ENCODE measurements at regions not wholly inside any gene's neighbourhood (a gene's known extent, or its start where the extent isn't known, plus 50 kb on each side); places are given as distances from the start of the nearest gene placed in this dataset.
A peak's percentile ranks its signal among the peaks of the same experiment; 100 is the strongest.

DNA sequence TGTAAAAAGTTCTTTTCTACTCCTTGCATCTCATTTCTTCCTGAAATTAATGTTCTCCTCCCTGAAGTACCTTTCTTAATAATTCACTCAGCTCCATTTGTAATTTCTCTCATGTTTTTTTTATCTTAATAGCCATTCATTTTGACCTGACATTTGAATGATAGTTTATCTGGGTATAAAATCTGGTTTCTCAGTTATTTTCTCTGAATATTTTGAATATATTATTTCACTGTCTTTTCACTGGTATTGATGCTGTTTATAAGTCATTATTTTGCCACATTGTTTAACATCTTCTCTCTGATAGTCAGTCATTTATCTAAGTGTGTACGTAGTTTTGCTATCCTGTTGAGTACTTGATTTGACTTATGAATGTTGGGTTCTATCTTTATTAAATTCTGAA, 68.8 kb upstream of the ARHGAP18 start:
- Histone ChIP-seq H3K36me3 (ENCODE audit: insufficient read depth, low read length) (no peaks in the 10 kb centered on the region), H3K4me3 (ENCODE audit: low read length) (no peak overlapping the region), H3K27me3 (ENCODE audit: insufficient read depth, low read length) (no peaks in the 10 kb centered on the region), H3K9me3 (ENCODE audit: low read length) (peaks cover 2% of the 10 kb centered on the region), H3K4me1 (ENCODE audit: insufficient read depth, low read length) (no peaks in the 10 kb centered on the region), H2AFZ (ENCODE audit: low read depth, low read length) (no peak overlapping the region)

DNA sequence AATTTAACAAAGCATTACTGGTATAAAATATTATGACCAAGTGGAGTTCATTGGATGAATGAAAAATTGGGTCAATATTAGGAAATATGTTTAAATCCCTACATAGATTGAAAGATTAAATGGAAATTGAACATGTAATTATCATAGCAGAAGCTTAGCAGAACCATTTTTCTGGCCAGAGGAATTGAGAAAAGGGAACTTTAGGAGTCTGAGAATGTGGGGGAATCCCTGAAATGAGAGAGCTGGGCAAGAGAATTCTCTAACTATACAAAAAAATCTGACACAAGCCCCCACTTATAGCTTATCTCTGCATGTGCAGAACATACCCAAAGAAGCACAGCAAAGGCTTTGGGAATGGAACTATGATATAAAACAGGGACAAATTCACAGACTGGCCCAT, 67.4 kb upstream of the ARHGAP18 start:
- H3K36me3 ChIP-seq (ENCODE audit: insufficient read depth, low read length) = no peaks in the 10 kb centered on the region
- H3K27me3 ChIP-seq (ENCODE audit: insufficient read depth, low read length) = peaks cover under 1% of the 10 kb centered on the region
- H3K9me3 ChIP-seq (ENCODE audit: low read length) = peaks cover 2% of the 10 kb centered on the region
- no peak overlapping the region for H3K4me3 ChIP-seq (ENCODE audit: low read length)
- H2AFZ ChIP-seq (ENCODE audit: low read depth, low read length) = no peak overlapping the region
- H3K4me1 ChIP-seq (ENCODE audit: insufficient read depth, low read length) = no peaks in the 10 kb centered on the region

DNA sequence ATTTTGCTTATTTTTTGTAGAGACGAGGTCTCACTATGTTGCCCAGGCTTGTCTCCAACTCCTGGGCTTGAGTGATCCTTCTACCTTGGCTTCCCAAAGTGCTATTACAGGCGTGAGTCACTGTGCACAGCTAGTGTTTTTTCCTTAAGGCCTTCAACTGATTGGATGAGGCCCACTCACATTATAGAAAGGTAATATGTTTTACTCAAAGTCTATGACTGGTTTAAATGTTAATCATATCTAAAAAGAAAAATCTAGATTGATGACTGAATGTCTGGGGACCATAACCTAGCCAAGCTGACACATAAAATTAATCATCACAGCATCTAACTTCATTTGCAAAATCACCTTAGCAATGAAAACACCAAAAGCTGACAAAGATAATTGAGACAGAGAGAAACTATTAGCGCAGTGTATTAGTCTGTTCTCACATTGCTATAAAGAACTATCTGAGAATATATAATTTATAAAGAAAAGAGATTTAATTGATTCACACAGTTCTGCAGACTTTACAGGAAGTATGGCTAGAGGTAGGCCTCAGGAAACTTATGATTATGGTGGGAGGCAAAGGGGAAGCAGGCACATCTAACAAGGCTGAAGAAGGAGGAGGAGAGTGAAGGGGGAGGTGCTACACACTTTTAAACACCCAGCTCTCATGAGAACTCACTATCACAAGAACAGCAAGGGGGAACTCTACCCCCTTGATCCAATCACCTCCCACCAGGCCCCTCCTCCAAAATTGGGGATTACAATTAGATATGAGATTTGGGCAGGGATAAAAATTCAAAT, 66.8 kb upstream of the ARHGAP18 start:
- peaks cover 2% of the 10 kb centered on the region for H3K9me3 ChIP-seq (ENCODE audit: low read length)
- H3K27me3 ChIP-seq (ENCODE audit: insufficient read depth, low read length) = peaks cover 3% of the 10 kb centered on the region
- no peaks in the 10 kb centered on the region for H3K4me1 ChIP-seq (ENCODE audit: insufficient read depth, low read length)
- H3K36me3 ChIP-seq (ENCODE audit: insufficient read depth, low read length) = no peaks in the 10 kb centered on the region
- H2AFZ ChIP-seq (ENCODE audit: low read depth, low read length) = no peak overlapping the region
- H3K4me3 ChIP-seq (ENCODE audit: low read length) = no peak overlapping the region

DNA sequence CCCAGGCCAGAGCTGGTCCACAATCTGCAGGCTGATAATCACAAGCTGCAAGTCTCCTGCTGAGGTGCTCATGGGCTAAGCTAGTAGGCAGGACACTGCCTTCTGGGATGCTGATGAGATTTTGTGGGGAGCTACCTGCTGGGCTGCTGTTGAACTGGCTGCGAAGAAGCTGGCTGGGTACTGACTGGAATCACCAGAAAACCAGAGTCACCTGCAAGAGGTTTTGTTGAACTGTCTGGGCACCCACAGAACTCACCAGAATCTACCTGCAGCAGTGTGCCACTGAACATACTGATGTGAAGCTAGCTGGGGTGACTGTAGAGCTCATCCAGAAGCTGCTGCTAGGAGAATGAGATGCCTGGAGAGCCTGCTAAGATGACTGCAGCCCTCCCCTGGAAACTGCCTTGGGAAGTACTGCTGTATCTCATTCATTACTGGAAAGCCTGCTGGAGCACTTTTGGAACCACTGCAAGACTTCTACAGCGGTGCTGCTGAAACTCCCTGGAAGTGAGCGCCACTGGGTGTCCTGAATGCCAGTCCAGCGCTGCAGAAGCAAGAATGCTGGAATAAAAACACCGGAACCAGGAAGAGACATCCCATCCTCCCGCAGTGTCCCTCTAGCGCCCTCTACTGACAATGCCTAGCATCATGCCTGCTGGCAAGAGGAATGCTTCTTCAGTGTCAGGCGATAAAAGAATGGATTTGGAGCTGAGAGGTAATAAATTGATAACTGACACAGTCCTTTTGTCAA, 64.9 kb upstream of the ARHGAP18 start:
- Histone ChIP-seq H3K36me3 (ENCODE audit: insufficient read depth, low read length) (no peaks in the 10 kb centered on the region), H3K4me3 (ENCODE audit: low read length) (peak overlapping the region; percentile 40)

DNA sequence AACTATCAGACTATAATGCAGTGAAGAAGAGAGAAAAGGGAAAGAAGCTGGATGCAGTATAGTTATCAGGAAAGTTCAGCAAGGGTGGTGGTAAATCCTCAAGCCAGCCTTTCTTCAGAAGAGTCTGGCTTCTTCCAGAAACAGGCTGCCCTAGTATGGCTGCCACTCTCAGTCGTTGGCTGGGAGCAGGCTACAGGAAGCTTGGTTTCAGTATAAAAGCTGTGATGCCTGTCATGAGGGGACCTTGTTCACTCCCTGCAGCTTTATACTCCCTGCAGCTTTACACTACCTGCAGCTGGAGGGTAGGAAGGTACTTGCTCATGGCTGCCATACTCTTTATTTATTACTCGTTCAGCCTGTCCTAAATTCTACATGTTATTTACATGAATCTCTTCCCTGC, 63.3 kb upstream of the ARHGAP18 start:
- no peak overlapping the region for H2AFZ ChIP-seq (ENCODE audit: low read depth, low read length)
- H3K4me1 ChIP-seq (ENCODE audit: insufficient read depth, low read length) = peaks cover 1% of the 10 kb centered on the region
- peaks cover 2% of the 10 kb centered on the region for H3K9me3 ChIP-seq (ENCODE audit: low read length)
- H3K27me3 ChIP-seq (ENCODE audit: insufficient read depth, low read length) = peaks cover 3% of the 10 kb centered on the region
- H3K4me3 ChIP-seq (ENCODE audit: low read length) = no peak overlapping the region
- no peaks in the 10 kb centered on the region for H3K36me3 ChIP-seq (ENCODE audit: insufficient read depth, low read length)

More for the DNA sequence above, 64.9 kb upstream of the ARHGAP18 start:
- Histone ChIP-seq H3K27me3 (ENCODE audit: insufficient read depth, low read length) (peaks cover 3% of the 10 kb centered on the region), H3K4me1 (ENCODE audit: insufficient read depth, low read length) (no peaks in the 10 kb centered on the region), H2AFZ (ENCODE audit: low read depth, low read length) (peak overlapping the region; percentile 73), H3K9me3 (ENCODE audit: low read length) (peaks cover 2% of the 10 kb centered on the region)

DNA sequence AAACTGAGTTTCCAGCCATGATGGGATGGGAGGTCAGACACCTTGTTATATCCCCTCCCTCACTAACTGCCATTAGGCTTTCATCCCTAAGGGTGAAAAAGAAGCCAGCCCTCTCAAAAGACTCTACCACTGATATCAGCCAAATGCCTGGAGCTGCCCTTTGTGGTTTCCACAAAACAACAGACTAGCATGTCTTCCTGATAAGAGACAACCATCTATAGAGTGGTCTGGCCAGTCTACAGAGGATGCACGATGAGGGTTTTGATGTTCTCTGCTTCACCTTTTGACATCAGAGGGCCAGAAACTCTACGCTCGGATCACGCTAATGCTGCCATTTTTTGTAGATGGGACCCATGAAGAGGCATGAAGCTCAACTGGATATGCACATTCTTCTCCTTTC, 61.7 kb upstream of the ARHGAP18 start:
- Histone ChIP-seq H3K36me3 (ENCODE audit: insufficient read depth, low read length) (no peaks in the 10 kb centered on the region), H3K4me3 (ENCODE audit: low read length) (no peak overlapping the region), H2AFZ (ENCODE audit: low read depth, low read length) (no peak overlapping the region), H3K9me3 (ENCODE audit: low read length) (no peaks in the 10 kb centered on the region), H3K4me1 (ENCODE audit: insufficient read depth, low read length) (peaks cover 10% of the 10 kb centered on the region), H3K27me3 (ENCODE audit: insufficient read depth, low read length) (peaks cover 8% of the 10 kb centered on the region)

DNA sequence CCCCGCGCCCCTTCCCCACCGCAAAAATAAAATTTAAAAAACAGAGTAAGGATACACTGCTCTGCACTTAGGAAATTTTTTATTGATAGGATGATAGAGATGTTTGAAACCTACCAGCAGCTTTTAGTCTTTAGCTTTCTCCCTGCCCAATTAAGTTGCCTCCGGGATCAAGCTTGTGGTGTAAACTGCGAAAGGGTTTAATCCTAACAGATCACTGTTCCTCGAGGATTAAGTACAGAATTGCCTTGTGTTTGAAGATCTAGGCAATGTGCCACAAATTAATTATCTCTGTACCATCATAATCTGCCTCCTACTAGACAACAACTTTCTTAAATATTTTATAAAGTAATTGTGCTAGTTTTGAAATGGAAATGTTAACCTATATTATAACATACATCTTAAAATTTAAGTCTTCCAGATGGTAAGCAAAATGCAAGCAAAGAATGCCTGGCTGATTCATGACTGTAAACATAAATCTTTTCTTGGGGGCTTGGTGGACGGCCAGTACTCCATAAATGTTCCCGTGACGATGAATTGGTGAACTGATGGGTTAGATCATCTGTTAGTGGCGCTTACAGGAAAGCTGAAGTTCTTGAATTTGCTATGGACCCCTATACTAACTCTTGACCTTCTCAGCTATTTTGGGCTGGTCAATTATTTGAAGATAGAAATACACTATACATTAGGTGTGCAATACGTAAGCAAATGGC, 58.0 kb upstream of the ARHGAP18 start:
- Histone ChIP-seq H2AFZ (ENCODE audit: low read depth, low read length) (peak overlapping the region; percentile 87), H3K9me3 (ENCODE audit: low read length) (no peaks in the 10 kb centered on the region), H3K4me3 (ENCODE audit: low read length) (peak overlapping the region; percentile 49), H3K36me3 (ENCODE audit: insufficient read depth, low read length) (no peaks in the 10 kb centered on the region), H3K27me3 (ENCODE audit: insufficient read depth, low read length) (peaks cover 28% of the 10 kb centered on the region), H3K4me1 (ENCODE audit: insufficient read depth, low read length) (peaks cover 10% of the 10 kb centered on the region)

DNA sequence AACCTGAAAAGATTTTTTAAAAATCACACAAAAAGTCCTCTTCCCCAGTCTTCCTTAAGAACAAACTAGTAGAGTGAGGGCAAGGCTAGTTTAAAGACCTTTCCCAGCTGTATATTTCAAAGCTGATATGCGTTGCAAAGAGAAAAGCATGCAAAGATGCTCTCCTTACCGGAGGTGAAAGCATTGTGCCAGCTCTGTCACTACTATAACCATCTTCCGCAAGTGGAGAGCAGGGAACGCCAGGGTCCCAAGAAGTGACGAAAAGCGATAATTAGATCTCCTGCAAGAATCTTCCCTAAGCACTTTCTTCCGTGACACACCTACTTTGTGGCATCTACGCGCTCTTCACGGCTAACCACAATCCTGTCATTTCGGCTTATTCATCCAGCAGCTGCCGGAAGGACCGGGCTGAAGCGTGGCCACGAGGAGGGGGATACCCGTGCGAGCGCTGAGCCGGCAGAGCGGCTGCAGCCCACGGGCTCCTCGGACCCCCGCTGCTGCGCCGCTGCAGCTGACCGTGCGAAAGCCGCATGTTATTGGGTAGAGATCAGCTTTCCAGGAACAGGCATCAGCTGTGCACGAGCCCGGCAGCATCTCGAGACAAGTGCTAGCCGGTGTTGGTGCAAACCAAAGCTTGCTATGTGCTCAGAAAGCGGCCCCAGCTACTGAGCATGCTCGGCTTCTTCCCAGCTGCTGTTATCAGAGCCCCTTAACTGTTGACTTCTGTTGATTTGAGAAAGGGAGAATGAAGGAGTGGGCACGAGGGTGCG, 57.2 kb upstream of the ARHGAP18 start:
- Histone ChIP-seq H3K27me3 (ENCODE audit: insufficient read depth, low read length) (peaks cover 25% of the 10 kb centered on the region), H3K4me3 (ENCODE audit: low read length) (peak overlapping the region; percentile 49), H3K4me1 (ENCODE audit: insufficient read depth, low read length) (peaks cover 10% of the 10 kb centered on the region), H2AFZ (ENCODE audit: low read depth, low read length) (peak overlapping the region; percentile 87), H3K9me3 (ENCODE audit: low read length) (no peaks in the 10 kb centered on the region), H3K36me3 (ENCODE audit: insufficient read depth, low read length) (no peaks in the 10 kb centered on the region)

DNA sequence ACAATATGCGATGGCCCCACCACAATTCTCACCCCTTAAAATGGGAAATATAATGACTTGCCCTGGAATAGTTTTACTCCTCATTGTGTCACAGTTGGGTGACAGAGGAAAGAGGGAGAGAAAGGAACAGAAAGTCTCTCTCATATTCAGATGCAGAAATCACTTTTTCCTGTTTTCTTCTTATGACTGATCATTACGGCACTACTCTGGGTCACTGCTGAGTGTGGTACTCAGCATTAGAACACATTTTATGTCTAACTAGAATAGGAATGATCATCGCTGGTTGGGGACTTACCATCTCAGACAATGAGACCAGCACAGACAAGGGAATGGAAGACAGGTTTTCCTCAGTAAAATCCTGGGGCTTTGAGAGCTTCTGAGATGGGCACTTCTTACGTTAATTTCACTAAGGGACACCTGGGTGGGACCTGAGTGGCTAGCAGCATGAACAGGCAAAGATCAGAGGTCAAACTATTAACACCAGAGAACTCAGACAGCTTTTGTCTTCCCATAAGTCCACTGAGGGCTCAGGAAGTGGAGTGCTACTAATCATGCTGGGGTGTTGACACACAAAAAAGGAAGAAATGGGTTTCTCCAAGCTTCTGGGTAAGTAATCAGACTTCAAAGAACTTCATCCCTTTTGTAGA, 54.9 kb upstream of the ARHGAP18 start:
- Histone ChIP-seq H3K9me3 (ENCODE audit: low read length) (no peaks in the 10 kb centered on the region), H3K4me3 (ENCODE audit: low read length) (no peak overlapping the region), H3K36me3 (ENCODE audit: insufficient read depth, low read length) (no peaks in the 10 kb centered on the region), H3K4me1 (ENCODE audit: insufficient read depth, low read length) (peaks cover 10% of the 10 kb centered on the region), H2AFZ (ENCODE audit: low read depth, low read length) (no peak overlapping the region), H3K27me3 (ENCODE audit: insufficient read depth, low read length) (peaks cover 24% of the 10 kb centered on the region)

DNA sequence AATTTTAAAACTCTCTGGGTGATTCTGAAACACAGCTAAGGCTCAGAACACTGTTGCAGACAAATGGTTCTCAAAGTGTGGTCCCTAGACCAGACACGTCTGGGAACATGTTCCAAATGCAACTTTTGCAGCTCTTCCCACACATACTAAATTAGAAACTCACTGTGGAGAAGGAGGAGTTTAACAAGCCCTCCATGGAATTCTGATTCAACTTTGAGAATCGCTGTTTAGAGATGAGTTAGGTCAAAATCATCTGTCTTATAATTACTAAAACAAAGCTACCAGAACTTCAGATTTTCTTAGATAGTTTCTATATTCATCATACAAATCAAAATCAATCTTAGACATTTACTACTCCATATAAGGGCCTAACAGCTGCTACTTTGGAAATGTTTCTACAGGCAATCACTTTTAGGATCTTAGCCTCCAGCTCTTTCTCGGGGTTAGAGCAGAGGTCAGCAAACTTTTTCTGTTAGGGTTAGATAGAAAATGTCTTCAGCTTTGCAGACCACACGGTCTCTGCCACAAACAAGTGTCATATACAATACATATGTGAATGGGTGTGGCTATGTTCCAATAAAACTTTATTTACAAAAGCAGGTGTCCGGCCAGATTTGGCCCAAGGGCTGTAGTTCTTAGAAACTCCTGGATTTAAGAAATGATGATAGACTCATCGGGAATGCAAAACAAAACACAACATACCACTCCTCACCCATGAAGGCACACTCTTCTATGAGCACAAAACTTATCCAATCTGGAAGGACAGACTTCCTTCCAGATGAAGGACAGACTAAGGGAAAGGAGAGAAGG, 50.0 kb upstream of the ARHGAP18 start:
- Histone ChIP-seq H2AFZ (ENCODE audit: low read depth, low read length) (no peak overlapping the region), H3K36me3 (ENCODE audit: insufficient read depth, low read length) (no peaks in the 10 kb centered on the region), H3K4me3 (ENCODE audit: low read length) (no peak overlapping the region), H3K27me3 (ENCODE audit: insufficient read depth, low read length) (peaks cover 6% of the 10 kb centered on the region), H3K4me1 (ENCODE audit: insufficient read depth, low read length) (no peaks in the 10 kb centered on the region), H3K9me3 (ENCODE audit: low read length) (no peaks in the 10 kb centered on the region)
